Right kidney (tissue), 1 donor: ENCODE measurements at regions not wholly inside any gene's neighbourhood (a gene's known extent, or its start where the extent isn't known, plus 50 kb on each side); places are given as distances from the start of the nearest gene placed in this dataset.
"Not testable (repeated sequence)": the region's sequence is repeated elsewhere in the genome, so short reads cannot be mapped to it uniquely, and the experiment has no call there.

Experiments used
- DNase-seq: peaks from one replicate; pipeline ENCODE4 v3.0.0-alpha.2; 2016

GRCh38 chr5:130954336-130954735 is 210.7 kb downstream of the HINT1 start:
- DNase-seq, result no peak

DNA sequence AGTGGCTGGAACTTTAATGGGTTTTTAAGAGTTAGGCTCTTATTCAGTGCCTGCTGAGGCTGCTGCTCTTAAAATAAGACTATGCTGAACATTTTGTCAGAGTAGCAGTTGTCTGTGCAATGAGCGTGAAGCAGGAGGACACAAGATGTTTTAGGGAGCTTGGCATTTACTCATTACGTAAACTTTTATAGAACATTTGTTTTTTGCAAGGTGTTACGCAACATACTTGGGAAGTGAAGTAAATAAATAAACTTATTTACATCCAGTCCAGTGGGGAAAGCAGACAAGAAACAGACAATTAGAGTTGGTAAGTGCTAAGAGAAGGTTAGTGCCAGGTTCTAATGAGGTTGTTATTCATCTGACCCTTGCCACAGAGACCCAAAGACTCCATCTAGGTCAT is 226.0 kb downstream of the HINT1 start:
- DNase-seq, result no peak

DNA sequence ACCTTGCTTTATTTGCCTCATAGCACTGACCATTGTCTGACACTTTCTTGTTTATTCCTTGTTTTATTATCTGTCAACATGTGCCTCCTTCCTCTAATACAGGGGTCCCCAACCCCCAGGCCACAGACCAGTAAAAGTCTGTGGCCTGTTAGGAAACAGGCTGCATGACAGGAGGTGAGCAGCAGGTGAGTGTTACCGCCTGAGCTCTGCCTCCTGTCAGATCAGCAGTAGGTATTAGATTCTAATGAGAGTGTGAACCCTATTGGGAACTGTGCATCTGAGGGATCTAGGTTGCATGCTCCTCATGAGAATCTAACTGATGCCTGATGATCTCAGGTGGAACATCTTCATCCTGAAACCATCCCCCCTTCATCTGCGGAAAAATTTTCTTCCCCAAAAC is 228.0 kb downstream of the HINT1 start:
- DNase-seq, result no peak

DNA sequence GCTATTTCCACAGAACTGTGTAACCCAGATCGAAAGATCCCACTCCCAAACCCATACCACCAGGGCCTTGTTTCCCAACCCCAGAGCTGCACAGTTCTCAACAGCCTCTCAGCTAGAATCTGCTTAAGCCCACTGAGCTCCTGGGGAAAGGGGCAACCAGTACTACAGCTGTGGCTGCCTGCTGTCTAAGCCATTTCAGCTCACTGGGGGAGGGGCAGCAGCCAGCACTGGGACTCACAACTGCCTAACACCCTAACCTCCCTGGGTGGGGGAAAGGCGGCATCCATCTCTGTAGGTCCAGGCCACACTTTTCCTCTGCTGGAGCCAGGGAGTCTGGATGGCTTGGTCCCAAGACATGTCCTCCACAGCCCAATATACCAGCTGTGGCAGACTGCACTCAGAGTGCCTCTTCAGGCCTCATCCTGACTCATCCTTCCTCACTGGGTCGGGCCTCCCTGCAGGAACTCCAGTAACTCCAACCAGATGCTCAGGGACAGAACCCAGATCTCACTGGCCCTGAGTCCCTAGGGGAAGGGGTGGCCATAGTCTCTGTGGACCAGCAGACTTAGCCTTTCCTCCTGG is 241.4 kb downstream of the HINT1 start:
- no peak for DNase-seq

DNA sequence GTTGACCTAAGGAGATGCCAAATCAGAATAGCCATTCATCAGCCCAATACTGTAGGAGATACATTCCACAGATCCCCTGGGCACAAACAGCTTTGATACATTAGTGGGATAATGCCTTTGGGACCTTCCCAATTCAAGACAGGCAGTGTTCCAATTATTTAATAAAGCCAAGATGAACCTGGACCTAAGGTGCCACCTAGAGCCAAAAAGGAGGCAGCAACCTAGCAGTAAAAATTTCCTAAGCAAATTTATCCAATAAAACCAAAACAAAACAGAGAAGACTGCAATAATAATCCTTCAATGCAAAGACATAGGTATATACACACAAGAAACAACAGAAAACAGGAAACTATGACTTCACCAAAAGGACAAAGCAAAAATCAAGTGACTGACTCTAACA is 253.0 kb downstream of the HINT1 start:
- DNase-seq, result no peak

DNA sequence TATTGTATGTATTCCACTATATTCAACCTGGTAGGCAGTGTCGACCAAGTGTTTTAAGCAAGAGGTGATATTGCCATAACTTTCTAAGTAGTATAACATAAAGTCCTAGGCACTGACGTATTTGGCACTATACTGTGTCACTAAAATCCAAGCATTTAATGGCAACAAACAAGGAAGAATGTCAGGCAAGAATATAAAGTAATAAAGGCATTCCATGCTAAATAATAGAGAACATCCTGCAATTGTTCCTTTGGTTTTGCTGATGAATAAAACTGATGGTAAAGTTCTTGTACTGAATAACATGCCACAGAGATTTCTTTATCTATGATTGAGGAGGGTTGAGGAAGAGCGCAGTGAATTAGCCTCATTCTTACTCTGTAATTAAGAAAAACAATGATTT is 256.9 kb downstream of the HINT1 start:
- DNase-seq, result no peak

DNA sequence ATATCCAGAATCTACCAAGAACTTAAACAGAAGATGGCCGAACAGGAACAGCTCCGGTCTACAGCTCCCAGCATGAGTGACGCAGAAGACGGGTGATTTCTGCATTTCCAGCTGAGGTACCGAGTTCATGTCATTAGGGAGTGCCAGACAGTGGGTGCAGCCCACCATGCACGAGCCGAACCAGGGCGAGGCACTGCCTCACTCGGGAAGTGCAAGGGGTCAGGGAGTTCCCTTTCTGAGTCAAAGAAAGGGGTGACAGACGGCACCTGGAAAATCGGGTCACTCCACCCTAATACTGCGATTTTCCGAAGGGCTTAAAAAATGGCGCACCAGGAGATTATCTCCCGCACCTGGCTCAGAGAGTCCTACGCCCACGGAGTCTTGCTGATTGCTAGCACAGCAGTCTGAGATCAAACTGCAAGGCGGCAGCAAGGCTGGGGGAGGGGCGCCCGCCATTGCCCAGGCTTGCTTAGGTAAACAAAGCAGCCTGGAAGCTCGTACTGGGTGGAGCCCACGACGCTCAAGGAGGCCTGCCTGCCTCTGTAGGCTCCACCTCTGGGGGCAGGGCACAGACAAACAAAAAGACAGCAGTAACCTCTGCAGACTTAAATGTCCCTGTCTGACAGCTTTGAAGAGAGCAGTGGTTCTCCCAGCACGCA is 267.4 kb downstream of the HINT1 start:
- not testable (repeated sequence) for DNase-seq

GRCh38 chr5:130897181-130897536 is 267.9 kb downstream of the HINT1 start:
- DNase-seq, result not testable (repeated sequence)

GRCh38 chr5:130896636-130897035 is 268.4 kb downstream of the HINT1 start:
- no peak for DNase-seq

DNA sequence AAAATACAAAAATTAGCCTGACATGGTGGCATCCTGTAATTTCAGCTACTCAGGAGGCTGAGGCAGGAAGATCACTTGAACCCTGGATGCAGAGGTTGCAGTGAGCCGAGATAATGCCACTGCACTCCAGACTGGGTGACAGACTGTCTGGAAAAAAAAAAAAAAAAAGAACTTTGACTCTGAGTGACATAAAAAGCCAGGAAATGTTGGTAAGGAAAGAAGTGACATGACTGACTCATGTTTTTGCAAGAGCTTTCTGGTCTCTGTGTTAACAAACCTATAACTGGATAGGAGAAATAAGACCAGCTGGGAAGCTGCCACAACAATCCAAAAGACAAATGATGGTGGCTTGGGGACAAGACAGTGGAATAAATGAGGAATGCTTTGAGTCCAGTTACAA is 272.1 kb downstream of the HINT1 start:
- no peak for DNase-seq

DNA sequence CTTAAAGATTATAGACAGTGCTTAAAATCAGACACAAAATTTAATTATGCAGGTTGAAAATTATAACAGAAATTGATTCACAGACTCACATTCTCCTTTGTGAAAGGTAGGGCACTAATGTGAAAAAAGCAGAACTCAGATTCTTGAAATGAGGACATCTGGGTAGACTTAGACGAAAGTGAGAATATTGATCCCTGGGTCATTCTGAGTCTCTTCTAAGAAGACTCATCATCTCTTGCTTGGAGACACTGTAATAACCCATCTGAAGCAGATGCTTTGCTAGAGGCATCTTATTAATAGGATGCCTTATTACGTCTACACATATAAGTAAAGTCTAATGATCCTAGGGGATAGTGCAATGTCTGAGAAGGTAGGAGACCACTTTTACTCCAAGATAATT is 274.4 kb downstream of the HINT1 start:
- DNase-seq, result no peak

- no peak for DNase-seq
These were observed 279.4 kb downstream of the HINT1 start for GRCh38 chr5:130885691-130886090.

DNA sequence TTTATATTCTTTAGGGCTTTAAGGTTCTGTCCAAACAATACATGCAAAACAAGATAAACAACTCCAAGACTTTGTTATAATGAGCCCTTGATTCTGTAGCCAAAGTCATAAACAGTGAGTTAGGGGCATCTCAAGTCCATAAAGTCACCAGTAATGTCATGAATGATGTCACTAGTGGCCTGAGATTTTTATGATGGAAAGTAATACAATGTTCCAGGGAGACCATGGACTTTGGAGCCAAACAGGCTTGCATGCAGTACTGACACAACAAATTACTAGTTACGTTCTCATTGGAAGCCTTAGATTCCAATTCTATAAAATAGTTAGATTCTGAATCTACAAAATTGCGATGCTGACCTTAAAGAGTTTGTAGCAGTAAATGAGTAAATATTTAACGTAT is 280.0 kb downstream of the HINT1 start:
- DNase-seq, result no peak

GRCh38 chr5:130884023-130884422 is 281.0 kb downstream of the HINT1 start:
- DNase-seq, result no peak

- DNase-seq, result no peak
These were observed 289.4 kb downstream of the HINT1 start for GRCh38 chr5:130875656-130876055.

DNA sequence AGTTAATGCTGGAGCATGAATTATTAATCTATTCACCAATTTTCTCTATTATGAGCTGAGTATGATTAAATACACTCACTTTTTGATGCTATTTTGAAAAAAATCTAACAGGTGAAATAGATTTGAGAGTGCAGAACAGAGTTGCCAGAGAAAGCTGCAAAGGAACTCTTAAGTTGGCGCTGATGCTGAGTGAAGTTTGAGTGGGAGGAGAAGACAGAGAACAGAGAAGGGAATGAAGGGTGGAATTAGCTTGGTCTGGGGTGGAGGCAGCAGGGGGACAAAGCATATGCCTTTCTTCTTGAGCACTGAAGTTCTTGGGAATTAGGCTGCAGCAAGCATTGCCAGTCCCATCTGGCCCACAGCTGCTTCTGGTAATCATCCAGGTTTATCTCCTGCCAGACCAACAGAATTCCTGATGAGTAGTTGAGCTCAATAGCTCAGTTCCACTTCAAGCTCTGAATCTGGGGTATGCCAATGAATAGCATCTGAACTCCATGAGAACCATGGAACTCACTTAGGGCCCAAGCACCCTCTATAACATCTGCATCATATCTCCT is 290.1 kb downstream of the HINT1 start:
- no peak for DNase-seq

DNA sequence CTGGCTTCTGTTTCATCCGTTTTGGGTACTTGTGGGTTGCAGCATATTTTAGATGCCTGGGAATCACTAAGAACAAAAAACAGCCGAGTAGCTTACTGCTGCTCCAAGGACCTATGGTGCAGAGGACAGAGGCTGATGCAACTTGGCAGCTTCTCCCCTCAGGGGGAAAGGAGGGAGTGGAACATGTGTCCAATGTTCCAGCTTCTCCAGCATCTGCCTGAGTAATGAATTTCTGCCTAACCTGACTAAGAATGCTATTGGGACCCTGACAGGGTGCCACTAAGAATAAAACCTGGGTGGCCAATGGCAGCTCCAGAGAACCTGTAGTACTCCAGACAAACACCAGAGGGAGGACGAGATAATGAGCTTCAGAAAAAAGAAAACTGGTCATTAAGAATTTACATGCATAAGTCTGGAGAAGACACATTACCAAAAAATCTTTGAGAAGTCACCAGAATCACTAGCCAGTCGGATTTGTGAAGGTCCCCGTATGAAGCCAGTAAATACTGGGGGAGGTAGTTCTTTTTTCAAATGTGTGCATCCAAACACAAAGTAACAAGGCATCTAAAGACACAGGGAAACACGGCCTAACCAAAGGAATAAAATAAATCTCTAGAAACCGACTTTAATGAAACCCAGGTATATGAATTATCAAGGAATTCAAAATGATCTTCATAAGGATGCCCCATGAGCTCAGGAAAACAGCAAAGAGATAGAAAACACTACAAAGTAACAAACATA is 293.5 kb downstream of the HINT1 start:
- DNase-seq, result no peak

- DNase-seq, result no peak
These were observed 294.4 kb downstream of the HINT1 start for GRCh38 chr5:130870691-130871090.

DNA sequence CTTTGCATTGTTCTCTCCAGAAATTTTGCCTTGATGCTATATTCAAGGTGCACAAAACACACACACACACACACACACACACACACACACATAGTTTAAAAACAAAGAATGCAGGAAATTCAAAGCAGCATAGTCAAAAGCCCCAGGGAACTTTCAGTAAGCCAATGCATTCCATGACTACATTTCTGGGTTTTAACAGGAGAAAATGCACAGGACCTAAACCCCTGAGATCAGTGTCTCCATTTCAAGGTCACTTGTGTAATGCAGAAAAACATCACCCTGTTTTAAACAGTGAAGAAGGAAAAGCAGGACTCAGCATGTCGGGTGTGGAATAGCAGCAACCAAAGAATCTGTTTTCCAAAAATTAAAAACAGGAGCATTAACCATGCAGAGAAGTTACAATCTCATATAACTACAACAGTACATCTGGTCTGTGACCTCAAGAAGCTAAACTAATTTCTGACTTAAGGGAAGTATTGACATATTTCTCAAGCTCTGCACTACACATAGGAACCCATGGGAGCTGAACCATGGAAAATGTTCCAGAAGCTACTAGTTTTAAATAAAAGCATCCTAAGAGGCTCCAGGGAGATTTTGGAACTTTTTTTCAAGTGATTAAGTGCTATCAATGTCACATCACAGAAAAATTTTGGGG is 296.7 kb downstream of the HINT1 start:
- no peak for DNase-seq

DNA sequence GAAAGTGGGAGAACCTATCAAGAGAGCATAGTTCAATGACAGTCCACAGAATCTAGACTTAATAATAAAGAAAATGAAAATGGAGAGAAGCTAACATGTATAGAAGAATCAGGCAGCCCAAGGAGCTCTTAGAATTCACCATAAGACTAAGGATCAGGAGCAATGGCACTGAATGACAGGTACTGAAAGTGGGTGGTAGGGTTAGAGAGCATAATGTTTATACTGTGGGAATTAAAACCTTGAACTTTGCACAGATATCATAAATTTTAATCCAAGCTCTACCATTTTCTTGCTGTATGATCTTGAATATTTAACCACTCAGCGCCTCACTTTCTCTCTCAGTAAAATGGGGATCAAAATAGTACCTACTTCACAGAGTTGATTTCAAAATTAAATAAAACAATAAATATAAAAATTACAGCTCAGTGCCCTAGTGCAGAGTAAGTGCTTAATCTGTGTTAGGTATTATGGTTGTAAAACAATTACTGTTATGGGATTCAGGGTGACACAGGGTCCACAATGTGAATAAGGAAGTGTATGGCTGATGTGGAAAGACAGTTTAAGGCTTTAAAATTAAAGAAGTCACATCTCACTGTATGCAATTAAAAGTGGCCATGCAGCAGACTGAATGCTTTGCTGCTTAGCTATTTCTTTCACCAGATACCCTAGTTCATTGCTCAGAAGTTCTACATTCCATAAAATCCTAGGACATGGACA is 319.8 kb downstream of the HINT1 start:
- DNase-seq, result no peak

GRCh38 chr5:130836729-130837649 is 328.1 kb downstream of the HINT1 start:
- no peak for DNase-seq
